ENCODE measurements at regions not wholly inside any gene's neighbourhood (a gene's known extent, or its start where the extent isn't known, plus 50 kb on each side); places are given as distances from the start of the nearest gene placed in this dataset.
"Not testable (repeated sequence)": the region's sequence is repeated elsewhere in the genome, so short reads cannot be mapped to it uniquely, and the experiment has no call there.

DNA sequence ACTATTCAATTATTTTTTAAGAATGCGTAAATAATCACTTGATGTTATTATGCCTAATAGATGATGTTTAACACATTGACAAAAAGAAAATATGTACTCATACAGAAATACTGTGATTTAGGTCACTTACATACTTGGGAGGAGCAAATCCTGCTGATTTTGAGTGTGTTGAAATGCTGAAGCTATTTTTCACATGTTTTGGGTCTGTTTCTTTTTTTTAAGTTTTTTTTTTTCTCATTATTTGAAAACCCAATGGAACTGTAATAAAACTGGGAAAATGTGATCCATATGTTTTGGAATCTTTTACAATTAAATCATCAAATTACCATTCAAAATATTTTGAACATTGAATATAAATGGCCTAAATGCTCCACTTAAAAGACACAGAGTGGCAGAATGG, 366.2 kb upstream of the ADAMTS5 start:
- DNase-seq (ENCODE audit: low spot score) = no peak
- ATAC-seq = no peak

DNA sequence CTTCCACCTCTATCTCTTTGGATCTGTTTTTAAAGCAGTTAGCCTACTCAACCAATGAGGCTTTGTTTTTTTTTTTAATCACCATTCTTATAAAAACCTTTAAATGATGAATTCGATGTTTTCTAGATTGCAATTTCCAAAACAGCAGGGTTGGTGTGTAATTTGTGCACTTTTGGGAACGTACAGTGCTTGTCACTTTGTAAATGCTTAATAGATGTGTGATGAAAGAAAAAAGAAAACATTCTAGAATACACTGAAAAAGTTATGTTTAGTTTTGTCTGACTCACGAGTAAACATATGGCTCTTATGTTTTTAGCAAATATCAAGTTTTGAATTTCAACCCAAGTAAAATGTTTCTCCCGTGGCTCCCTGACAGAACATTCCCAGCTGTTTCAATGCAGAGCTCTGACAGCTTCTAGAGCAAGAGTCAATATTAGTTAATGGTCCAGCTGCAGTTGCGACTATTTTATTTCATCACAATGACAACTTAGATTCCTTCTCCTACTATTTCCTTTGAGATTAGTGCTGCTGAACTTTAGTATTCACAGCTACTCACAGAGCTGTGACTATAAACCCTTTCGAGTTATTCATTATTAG, 362.5 kb upstream of the ADAMTS5 start:
- DNase-seq (ENCODE audit: low spot score) (no peak), ATAC-seq (no peak)

DNA sequence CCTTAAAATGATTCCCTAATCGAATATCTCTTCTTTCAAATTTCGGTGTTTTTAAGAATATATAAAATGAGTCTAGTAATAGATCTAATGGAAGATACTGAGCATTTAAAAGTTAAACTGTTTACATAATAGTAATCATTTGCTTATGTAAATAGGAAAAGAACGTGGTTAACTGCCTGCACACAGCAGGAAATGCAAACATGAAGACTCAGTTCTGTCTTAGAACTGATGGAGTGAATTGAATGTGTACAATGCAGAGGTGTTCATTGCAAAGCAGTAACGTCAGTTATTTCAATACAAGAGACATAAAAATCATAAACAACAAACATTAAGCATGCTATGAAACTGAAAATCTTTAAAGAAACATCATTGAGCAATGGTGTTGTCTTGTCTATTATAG, 359.4 kb upstream of the ADAMTS5 start:
- DNase-seq (ENCODE audit: low spot score) (no peak), ATAC-seq (no peak)

DNA sequence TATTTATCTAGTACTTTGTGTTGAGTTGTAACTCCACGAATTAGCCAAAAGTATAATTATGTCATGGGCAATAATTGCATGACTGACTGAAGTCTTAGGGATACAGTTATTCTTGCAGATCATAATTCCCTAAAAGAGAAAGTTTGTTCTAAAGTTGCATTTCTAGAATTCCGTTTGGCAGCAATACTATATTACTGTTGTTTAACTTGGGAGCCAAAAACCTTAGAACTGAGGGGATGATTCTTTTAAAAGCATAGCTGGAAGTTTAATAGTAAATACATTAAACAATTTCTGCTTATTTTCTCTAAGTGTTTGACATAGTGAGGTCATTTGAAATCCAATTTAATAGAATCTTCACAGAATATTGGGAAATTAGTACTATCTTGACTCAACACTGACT, 356.4 kb upstream of the ADAMTS5 start:
- DNase-seq (ENCODE audit: low spot score) (no peak), ATAC-seq (no peak)

DNA sequence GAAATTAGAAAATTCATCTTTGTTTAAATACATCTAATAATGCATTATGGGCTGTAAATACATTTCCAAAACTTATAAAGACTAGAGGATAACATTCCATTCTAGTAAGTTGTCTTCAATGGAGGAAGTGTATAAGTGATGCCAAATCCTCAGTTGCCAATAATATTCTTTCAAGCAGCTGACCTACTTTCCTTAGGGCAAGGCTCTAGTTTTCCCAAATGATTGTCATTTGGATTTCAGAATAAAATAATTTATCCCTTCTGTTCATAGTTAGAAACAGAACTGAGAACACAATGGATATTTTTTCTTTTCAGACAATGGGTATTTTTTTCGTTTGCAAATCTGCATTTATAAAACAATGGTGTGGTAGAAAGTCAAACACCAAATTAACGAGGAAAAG, 354.9 kb upstream of the ADAMTS5 start:
- DNase-seq (ENCODE audit: low spot score) (no peak), ATAC-seq (no peak)

DNA sequence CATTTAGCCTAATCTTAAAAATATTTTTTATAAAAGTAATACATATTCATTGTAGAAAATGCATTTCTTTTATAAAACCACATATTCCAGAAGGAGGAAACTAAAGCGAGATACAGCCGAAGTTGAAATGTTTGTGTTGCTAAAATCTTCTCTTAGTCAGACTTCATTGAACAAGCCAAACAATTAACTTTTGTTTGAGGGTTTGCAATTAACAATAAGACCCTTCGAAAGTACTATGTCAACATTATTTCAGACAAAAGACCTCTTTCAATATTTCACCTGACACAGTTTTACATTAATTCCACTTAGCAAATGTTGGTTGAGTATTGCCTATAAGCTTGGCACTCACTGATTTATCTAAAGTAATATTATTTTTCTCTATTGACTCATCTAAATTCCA, 354.0 kb upstream of the ADAMTS5 start:
- DNase-seq (ENCODE audit: low spot score) = no peak
- no peak for ATAC-seq

DNA sequence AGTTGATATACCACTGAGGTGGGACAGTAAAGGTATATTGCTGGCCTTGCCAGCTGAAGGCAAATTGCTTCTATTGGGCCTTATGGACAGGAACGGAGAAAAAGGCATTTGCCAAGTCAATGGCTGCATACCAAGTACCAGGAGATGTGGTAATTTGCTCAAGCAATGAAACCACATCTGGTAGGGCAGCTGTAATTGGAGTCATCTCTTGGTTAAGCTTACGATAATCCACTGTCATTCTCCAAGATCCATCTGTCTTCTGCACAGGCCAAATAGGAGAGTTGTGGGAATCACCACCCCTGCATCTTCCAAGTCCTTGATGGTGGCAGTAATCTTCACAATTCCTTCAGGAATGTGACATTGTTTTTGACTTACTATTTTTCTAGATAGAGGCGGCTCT, 350.7 kb upstream of the ADAMTS5 start:
- ATAC-seq = not testable (repeated sequence)

DNA sequence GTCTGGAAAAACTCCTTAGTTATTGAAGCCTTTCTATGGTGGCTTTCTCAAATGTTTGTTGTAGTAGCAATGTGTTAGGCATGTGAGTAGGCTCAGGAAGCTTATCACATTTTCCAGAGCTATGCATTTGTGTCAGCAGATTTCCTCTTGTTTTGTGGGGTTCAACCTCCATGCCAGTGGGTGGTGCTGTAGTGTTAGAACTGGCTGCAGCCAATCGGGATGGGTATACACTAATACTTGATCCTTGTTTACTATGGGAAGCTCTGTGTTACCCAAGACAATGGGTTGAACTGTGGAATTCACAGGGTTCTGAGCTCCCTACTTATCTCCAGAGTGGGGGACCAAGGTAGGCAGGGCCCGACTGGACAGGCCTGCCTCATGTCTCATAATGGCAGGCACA, 348.5 kb upstream of the ADAMTS5 start:
- DNase-seq (ENCODE audit: low spot score) = no peak
- ATAC-seq = no peak

More for the DNA sequence above, 350.7 kb upstream of the ADAMTS5 start:
- DNase-seq (ENCODE audit: low spot score) = not testable (repeated sequence)

DNA sequence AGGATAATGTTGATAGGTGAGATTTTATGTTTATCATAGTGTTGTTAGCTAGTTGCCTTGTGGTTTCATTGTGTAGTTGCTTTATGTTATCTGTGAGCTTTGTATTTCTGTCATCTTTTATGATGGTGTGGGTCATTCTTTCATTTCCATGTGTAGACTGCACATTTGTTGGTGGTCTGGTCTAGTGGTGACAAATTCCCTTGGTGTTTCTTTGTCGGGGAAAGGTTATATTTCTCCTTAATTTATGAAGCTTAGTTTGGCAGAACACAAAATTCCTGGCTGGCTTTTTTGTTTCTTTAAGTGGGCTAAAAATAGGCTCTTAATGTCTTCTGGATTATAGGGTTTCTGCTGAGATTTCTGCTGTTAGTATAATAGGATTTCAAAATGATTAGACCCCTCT, 347.2 kb upstream of the ADAMTS5 start:
- DNase-seq (ENCODE audit: low spot score) = no peak
- ATAC-seq = no peak

DNA sequence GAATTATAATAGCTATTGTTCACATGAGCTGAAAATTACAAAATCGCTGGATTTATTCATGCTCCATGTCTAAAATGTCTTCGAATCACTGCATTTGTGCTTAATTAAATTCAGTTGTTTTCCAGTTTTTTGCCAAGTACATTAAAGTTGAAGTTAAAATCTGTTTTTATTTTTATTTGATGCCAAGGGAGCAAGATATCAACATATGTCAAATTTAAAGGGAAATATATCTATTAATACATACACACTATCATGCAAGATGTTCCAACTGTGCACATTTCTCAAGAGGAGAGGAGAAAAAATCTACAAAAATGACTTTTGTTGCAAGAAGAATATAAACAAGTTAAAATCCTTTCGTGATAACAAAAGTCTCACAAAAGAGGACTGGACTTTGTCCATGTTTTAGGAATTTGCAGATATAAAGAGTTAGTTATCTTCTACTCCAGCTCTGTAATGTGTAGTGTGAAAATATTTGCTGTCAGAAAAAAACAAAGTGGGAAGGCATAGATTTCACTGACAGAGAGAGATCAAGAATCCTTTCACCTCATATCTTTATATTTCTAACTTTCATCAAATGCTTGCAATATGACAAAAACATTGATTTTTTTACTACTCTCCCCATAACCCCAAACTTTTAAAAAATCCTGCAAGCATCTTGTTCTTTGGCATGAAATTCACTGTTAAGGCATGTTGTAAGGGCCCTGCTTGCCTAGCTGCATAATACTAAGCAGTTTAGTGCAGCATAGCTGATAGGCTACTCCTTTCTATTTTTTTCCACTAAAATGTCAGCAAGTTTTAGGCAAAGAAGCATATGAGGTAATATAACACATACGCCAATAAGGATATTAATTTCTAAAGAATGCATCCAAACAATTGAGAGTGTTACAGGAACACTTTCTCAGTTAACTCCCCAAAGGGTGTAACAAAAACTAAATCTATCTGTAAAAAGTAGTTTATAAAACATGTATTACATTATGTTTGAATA, 340.2 kb upstream of the ADAMTS5 start:
- ATAC-seq (no peak), DNase-seq (ENCODE audit: low spot score) (no peak)

DNA sequence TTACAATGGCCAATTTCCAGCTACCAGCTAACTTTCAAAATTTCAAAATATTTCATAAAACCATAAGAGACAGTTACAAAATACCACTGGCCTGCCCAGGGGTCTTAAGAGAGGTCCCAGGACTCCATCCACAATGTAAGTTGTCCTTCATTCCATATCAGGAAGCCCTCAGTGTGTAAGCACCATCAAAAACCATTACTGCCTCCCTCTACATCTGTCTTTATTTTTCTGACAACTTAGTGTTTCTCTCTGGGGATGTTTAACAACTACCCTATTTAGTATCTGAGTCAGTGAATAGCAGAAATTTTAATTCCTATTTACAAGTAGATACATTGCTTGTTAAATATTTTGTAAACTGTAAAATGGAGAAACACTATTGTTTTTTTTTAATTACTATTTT, 339.3 kb upstream of the ADAMTS5 start:
- ATAC-seq (no peak), DNase-seq (ENCODE audit: low spot score) (no peak)

DNA sequence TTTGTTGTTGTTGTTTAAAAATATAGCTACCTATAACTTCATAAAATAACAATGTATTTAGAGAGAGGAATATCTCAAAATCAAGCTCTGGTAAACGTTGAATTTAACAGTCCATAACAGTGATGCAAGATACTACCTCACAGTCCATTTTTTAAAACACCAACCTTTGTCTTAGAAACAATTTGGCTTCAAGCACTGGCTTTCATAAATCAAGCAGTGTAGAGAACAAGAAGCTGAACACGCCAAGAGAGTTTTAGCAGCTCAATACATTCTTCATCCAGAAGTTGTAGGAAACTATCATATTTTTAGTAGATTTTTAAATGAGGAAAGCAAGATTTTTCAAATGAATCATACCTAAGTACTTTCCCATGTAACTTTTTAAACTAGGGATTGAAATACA, 334.3 kb upstream of the ADAMTS5 start:
- no peak for DNase-seq (ENCODE audit: low spot score)
- no peak for ATAC-seq

DNA sequence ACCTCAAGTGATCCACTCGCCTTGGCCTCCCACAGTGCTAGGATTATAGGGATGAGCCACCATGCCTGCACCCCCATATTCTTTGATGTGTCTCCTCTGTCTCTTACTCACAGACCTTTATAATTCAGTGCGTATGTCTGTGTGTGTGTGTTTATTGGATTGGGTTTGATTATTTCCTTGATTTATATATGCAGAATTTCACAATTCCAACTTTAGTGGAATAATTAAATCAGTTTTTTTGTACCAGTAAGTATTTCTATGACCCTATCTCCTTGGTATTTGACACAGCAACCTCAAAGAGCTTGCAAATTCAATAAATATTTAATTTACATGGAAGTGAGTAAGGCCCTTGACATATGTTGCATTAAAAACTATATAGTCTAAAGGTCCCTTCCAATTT, 333.9 kb upstream of the ADAMTS5 start:
- no peak for DNase-seq (ENCODE audit: low spot score)
- ATAC-seq = no peak

DNA sequence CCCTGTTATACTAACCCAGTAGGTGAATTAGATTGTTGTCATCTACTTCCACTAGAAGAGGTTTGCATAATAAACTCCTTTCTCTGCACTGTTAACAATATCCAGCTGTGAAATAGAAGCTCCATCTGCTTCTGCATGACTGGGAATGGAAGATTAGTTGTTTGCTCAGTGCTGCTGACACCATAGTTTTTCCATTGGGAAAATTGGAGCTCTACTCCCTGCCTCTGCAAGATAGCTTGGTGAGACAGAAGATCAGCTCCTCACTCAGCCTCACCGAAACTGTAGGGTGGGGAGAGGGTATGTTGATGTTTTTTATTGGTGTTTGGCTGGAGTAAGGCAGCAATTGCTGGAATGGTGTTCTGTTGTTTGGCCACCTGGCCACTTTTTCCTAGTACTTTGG, 331.6 kb upstream of the ADAMTS5 start:
- ATAC-seq (no peak), DNase-seq (ENCODE audit: low spot score) (no peak)

DNA sequence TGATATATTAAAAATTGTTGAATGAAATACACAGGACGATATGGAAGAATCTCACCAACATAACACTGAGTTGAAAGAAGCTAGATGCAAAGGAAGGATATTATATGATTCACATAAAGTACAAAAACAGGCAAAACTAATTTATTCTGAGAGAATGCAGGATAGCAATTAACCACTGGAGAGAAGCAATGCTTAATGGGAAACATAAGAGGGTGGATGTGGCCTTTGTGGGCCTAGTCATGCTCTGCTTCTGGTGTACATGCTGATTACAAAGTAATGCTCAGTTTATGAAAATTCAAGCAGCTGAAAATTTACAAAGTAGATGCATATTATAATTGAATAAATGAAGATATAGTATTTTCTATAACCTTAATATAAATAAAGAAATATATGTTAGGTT, 326.4 kb upstream of the ADAMTS5 start:
- ATAC-seq = no peak

DNA sequence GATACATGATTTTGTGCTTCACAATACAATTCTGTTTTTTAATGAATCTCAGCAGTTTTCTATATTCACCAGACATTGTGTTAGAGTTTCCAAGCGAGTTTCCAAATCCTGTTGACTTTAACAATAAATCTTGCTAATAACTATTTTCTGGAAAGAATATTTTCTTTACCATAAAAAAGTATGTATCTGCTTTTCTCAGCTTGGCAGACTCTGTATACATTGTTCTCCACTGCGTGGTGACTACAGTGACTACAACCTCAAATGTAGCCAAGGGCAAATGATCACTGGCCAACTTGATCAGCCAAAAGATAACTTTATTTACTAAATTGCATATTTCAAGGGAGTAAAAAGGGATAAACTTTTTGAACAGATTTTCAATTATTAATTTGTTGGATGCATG, 325.9 kb upstream of the ADAMTS5 start:
- no peak for DNase-seq (ENCODE audit: low spot score)

More for the DNA sequence above, 326.4 kb upstream of the ADAMTS5 start:
- no peak for DNase-seq (ENCODE audit: low spot score)

DNA sequence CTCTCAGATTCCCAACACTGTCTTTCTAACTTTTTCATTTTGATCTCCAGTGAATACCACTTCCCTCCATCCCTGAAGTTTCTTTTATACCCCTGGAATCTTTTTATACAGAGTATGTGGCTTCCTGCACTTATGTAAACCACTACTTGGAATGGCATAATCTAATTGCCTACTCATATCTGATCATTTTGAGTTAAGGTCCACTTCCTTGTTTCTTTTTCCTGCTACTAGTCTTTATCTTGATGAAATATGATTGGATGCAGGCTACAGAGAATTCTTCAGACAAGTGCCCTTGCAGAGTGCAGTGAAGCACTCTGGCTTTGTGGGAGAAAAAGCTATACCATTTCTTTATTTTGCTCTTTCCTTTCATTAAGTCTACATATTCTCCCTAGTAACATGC, 325.3 kb upstream of the ADAMTS5 start:
- no peak for DNase-seq (ENCODE audit: low spot score)
- no peak for ATAC-seq

More for the DNA sequence above, 325.9 kb upstream of the ADAMTS5 start:
- ATAC-seq = no peak

DNA sequence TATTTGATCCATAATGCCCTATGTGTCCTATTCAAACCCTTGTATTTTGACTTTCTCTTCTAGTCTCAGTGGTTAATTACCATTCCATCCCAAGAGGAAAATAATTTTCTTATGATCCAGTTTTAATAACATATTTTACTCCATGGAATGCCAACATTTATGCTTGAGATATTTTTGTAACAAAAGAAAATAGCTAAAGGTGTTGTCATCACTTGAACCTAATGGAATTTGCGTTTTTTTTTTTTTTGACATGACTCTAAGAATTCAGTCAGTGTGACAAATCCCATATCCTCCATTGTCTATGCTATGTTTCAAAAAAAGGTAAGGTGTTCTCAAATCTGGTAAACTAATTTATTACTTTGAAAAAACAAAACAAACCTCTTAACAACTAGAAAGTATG, 324.1 kb upstream of the ADAMTS5 start:
- no peak for ATAC-seq

DNA sequence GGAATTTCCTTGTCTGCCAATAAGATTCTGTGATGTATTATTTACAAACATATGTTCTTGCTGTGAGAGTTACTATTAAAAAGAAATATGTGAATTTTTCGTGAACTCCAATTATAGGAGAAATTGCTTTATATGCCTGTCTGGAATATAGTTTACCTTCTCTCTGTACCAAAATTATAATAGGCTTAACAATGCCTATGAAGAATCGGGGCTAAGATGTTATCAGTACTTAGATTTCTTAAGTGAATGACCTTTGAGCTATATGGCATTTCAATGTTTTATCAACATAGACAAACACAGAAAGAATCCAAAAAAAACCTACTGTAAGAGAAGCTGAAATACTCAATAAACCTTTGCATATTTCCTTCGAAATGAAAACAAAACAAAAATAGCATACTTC, 323.1 kb upstream of the ADAMTS5 start:
- ATAC-seq (no peak), DNase-seq (ENCODE audit: low spot score) (no peak)

More for the DNA sequence above, 324.1 kb upstream of the ADAMTS5 start:
- DNase-seq (ENCODE audit: low spot score) = no peak

DNA sequence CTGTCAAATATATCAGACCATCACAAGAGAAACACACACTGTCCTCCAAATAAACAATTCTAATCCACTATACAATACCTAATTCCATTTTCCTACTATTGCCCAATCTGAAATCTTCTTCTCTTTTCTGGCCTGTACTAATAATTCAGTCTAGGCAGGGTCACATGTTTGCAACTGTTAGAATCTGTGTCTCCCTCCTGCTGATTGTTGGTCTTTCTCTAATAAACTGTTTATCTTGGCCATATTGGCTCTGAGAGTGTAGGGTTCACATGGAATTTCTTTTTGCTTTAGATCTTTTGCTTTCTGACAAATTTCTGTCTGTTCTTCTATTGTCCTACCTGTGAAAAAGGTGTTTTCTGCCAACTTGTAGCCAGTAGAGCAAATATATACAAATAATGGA, 319.9 kb upstream of the ADAMTS5 start:
- no peak for ATAC-seq

DNA sequence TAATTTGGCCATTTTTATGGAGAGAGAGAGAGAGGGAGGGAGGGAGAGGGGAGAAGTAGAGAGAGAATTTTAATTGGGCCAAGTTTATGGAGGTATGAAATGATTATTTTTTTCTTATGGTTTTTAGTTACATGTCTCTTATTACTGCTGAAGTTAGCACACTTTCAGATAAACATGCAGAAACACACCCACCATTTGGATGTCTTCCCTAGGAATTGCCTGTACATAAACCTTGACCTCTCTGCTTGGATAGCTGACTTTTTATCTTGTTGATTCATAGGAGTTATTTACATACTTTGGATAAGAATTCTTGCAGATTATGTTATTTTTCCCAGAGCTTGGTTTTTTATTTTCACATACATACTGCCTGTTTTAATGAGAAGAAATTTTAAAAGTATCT, 310.2 kb upstream of the ADAMTS5 start:
- peak; percentile 57 for ATAC-seq
- no peak for DNase-seq (ENCODE audit: low spot score)

More for the DNA sequence above, 319.9 kb upstream of the ADAMTS5 start:
- DNase-seq (ENCODE audit: low spot score) = no peak

DNA sequence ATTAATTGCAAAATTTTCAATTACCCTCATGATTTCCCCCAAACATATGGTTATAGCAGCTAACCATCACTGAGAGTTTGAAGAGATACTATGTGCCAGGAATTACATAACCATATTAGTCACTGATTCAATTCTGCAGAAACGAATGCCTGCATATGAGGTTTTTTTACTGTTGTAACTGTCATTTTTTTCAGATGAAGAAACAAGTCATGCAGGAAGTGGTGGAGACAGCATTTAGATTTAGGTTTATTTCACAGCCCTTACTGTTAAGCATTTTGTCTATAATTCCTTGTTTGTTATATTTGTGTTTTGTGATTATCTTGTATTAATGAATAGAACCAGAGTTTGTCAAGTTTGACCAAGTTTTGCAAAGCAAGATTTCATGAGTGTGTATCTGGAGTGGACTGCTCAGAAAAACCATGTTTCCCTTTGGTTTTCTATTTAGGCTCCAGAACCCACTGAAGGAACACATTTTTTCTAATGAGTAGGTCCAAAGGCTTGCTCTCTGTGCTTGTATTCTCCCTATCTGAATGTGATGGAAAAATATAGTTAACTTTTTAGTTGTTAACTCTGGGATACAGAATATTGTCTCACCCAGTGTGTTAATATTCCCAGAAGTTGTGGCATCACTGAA, 308.5 kb upstream of the ADAMTS5 start:
- ATAC-seq (no peak), DNase-seq (ENCODE audit: low spot score) (no peak)
